MV-4-11 (cell line): ENCODE measurements at regions not wholly inside any gene's neighbourhood (a gene's known extent, or its start where the extent isn't known, plus 50 kb on each side); places are given as distances from the start of the nearest gene placed in this dataset.

Experiments
- DNase-seq: peaks from one replicate; lab custom pipeline; 2025; lab: John Stamatoyannopoulos, UW

GRCh38 chr3:139732729-139733128, 55.0 kb upstream of the NMNAT3 start:
- no peak for DNase-seq

GRCh38 chr3:139729300-139729699, 51.5 kb upstream of the NMNAT3 start:
- DNase-seq: no peak

- no peak for DNase-seq
Observed at GRCh38 chr3:139728414-139728813, 50.6 kb upstream of the NMNAT3 start.
